ENCODE measurements at regions not wholly inside any gene's neighbourhood (a gene's known extent, or its start where the extent isn't known, plus 50 kb on each side); places are given as distances from the start of the nearest gene placed in this dataset.

GRCh38 chrX:39891781-39892180, 206.0 kb downstream of the BCOR start:
- intact Hi-C loops (cut with DNase I) = no loop called here
- no peak for TF ChIP-seq POLR2A (IDR thresholded peaks at IDR 0.05)
- no peak for TF ChIP-seq EP300 (IDR thresholded peaks at IDR 0.05)
- TF ChIP-seq CTCF (IDR thresholded peaks at IDR 0.05) = no peak
- Histone ChIP-seq H3K9me3 (no peaks in the 10 kb centered on the region), H3K36me3 (no peaks in the 10 kb centered on the region), H3K4me3 (no peak overlapping the region), H3K27me3 (no peaks in the 10 kb centered on the region), H3K4me1 (ENCODE audit: insufficient read depth) (no peaks in the 10 kb centered on the region), H3K27ac (no peak overlapping the region)
- 81 to 86% (median 81%) methylated on average over 3 of the region's 3 CpGs for WGBS, 3 donors
- no peak for DNase-seq

GRCh38 chrX:39893417-39894338, 204.1 kb downstream of the BCOR start:
- Histone ChIP-seq H3K4me3 (no peak overlapping the region), H3K27ac (no peak overlapping the region), H3K36me3 (no peaks in the 10 kb centered on the region), H3K27me3 (no peaks in the 10 kb centered on the region), H3K9me3 (no peaks in the 10 kb centered on the region), H3K4me1 (ENCODE audit: insufficient read depth) (peaks cover 2% of the 10 kb centered on the region)
- intact Hi-C loops (cut with DNase I) = no loop called here
- WGBS, 3 donors = 74 to 82% (median 77%) methylated on average over 12 of the region's 12 CpGs
- TF ChIP-seq CTCF (IDR thresholded peaks at IDR 0.05) (no peak), POLR2A (IDR thresholded peaks at IDR 0.05) (no peak), EP300 (IDR thresholded peaks at IDR 0.05) (no peak)
- DNase-seq = no peak

- TF ChIP-seq POLR2A (IDR thresholded peaks at IDR 0.05) = no peak
- TF ChIP-seq EP300 (IDR thresholded peaks at IDR 0.05) = no peak
- no peak for TF ChIP-seq CTCF (IDR thresholded peaks at IDR 0.05)
- Histone ChIP-seq H3K9me3 (no peaks in the 10 kb centered on the region), H3K4me3 (no peak overlapping the region), H3K27me3 (no peaks in the 10 kb centered on the region), H3K36me3 (no peaks in the 10 kb centered on the region), H3K4me1 (ENCODE audit: insufficient read depth) (peaks cover 2% of the 10 kb centered on the region), H3K27ac (no peak overlapping the region)
- DNase-seq = no peak
- intact Hi-C loops (cut with DNase I) = no loop called here
- WGBS, 3 donors = 47 to 62% (median 58%) methylated on average over 4 of the region's 4 CpGs
Observed at GRCh38 chrX:39894683-39895082, 203.1 kb downstream of the BCOR start.

- Histone ChIP-seq H3K4me1 (ENCODE audit: insufficient read depth) (peaks cover 2% of the 10 kb centered on the region), H3K27ac (no peak overlapping the region), H3K9me3 (no peaks in the 10 kb centered on the region), H3K36me3 (no peaks in the 10 kb centered on the region), H3K27me3 (no peaks in the 10 kb centered on the region), H3K4me3 (no peak overlapping the region)
- TF ChIP-seq POLR2A (IDR thresholded peaks at IDR 0.05) = no peak
- no peak for TF ChIP-seq EP300 (IDR thresholded peaks at IDR 0.05)
- no peak for TF ChIP-seq CTCF (IDR thresholded peaks at IDR 0.05)
- peak in 1 of 5 donors; percentile 26 for DNase-seq
- 72 to 81% (median 79%) methylated on average over 18 of the region's 18 CpGs for WGBS, 3 donors
- intact Hi-C loops (cut with DNase I) = no loop called here
Observed at GRCh38 chrX:39895218-39896110, 202.3 kb downstream of the BCOR start.

Data from ovary (tissue), 7 donors.